ENCODE measurements at regions not wholly inside any gene's neighbourhood (a gene's known extent, or its start where the extent isn't known, plus 50 kb on each side); places are given as distances from the start of the nearest gene placed in this dataset.

- intact Hi-C loops (cut with DNase I; ENCODE audit: low total_unique reads) = no loop called here
- Histone ChIP-seq H3K4me3 (no peak overlapping the region), H3K36me3 (no peaks in the 10 kb centered on the region), H3K9me3 (peaks cover 0 to 11% (median 4%) of the 10 kb centered on the region in 4 donors), H3K4me1 (no peaks in the 10 kb centered on the region), H3K27ac (no peak overlapping the region), H3K27me3 (no peaks in the 10 kb centered on the region)
- no peak for TF ChIP-seq POLR2A (IDR thresholded peaks at IDR 0.05)
- TF ChIP-seq CTCF (IDR thresholded peaks at IDR 0.05) = no peak
- TF ChIP-seq POLR2AphosphoS5 (IDR thresholded peaks at IDR 0.05) = no peak
- no peak for TF ChIP-seq EP300 (IDR thresholded peaks at IDR 0.05)
- DNase-seq = no peak
These were observed 161.0 kb upstream of the SLC28A3 start for GRCh38 chr9:84501587-84501986.

DNA sequence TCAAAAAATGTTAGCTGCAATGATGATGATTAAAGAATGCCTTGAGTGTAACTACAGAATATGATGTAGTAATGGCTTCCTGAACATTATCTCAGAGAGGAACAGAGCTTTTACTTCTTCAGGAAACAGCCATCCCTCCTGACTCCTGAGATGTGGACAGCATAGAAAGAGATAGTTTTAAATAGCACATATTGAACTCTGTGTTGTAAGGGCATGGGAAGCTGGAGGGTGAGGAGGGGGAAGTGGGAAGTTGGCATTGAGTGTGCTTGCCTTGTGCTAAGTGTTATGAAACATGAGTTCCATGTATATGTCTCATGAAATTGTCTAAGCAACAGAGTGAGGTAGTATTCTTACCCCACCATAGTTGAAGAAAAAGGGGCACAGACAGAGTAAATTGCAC is 161.5 kb upstream of the SLC28A3 start:
- Histone ChIP-seq H3K27ac (no peak overlapping the region), H3K36me3 (no peaks in the 10 kb centered on the region), H3K9me3 (peaks cover 0 to 13% (median 6%) of the 10 kb centered on the region in 4 donors), H3K4me3 (no peak overlapping the region), H3K27me3 (no peaks in the 10 kb centered on the region), H3K4me1 (no peaks in the 10 kb centered on the region)
- no peak for TF ChIP-seq EP300 (IDR thresholded peaks at IDR 0.05)
- TF ChIP-seq POLR2A (IDR thresholded peaks at IDR 0.05) = no peak
- no peak for TF ChIP-seq POLR2AphosphoS5 (IDR thresholded peaks at IDR 0.05)
- no peak for TF ChIP-seq CTCF (IDR thresholded peaks at IDR 0.05)
- no peak for DNase-seq
- intact Hi-C loops (cut with DNase I; ENCODE audit: low total_unique reads) = no loop called here

DNA sequence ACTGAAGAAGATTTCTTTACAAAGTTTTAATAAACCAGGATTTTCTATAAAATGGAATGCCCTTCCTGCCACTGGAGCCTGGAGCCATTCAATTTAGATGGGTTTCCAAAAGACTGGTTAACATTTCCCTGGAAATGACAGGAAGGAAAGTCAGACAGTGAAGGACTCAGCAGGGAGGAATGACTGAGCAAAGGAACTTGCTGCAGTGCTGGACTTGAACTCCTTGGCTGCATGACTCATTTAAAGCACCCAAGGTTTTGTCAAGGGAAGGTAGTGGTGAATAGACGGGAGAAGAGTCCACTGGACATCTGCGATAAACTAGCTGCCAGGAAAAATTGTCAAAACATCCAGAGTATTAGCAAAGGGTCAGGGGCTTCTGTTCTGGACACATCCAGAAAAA is 163.8 kb upstream of the SLC28A3 start:
- TF ChIP-seq CTCF (IDR thresholded peaks at IDR 0.05) = no peak
- no peak for TF ChIP-seq POLR2A (IDR thresholded peaks at IDR 0.05)
- no peak for TF ChIP-seq POLR2AphosphoS5 (IDR thresholded peaks at IDR 0.05)
- TF ChIP-seq EP300 (IDR thresholded peaks at IDR 0.05) = no peak
- Histone ChIP-seq H3K27me3 (no peaks in the 10 kb centered on the region), H3K36me3 (no peaks in the 10 kb centered on the region), H3K27ac (no peak overlapping the region), H3K4me1 (no peaks in the 10 kb centered on the region), H3K9me3 (peaks cover 0 to 27% (median 16%) of the 10 kb centered on the region in 4 donors), H3K4me3 (no peak overlapping the region)
- WGBS, 5 donors = 76 to 91% (median 88%) methylated on average over 2 of the region's 2 CpGs
- no peak for DNase-seq
- intact Hi-C loops (cut with DNase I; ENCODE audit: low total_unique reads) = no loop called here

GRCh38 chr9:84511651-84512050 is 157.9 kb upstream of the NTRK2 start:
- no peak overlapping the region for H3K27ac ChIP-seq
- intact Hi-C loops (cut with DNase I; ENCODE audit: low total_unique reads) = no loop called here
- no peak overlapping the region for H3K4me3 ChIP-seq
- peaks cover 0 to 12% (median 6%) of the 10 kb centered on the region in 4 donors for H3K4me1 ChIP-seq
- H3K9me3 ChIP-seq = peaks cover 0 to 16% (median 12%) of the 10 kb centered on the region in 4 donors
- no peak for TF ChIP-seq CTCF (IDR thresholded peaks at IDR 0.05)
- no peak for TF ChIP-seq POLR2AphosphoS5 (IDR thresholded peaks at IDR 0.05)
- TF ChIP-seq POLR2A (IDR thresholded peaks at IDR 0.05) = no peak
- TF ChIP-seq EP300 (IDR thresholded peaks at IDR 0.05) = no peak
- whole genome bisulfite sequencing, 5 donors = 70 to 83% (median 78%) methylated on average over 2 of the region's 2 CpGs
- no peaks in the 10 kb centered on the region for H3K36me3 ChIP-seq
- no peak for DNase-seq
- H3K27me3 ChIP-seq = no peaks in the 10 kb centered on the region
